NCI-H69 (cell line): ENCODE measurements at regions not wholly inside any gene's neighbourhood (a gene's known extent, or its start where the extent isn't known, plus 50 kb on each side); places are given as distances from the start of the nearest gene placed in this dataset.
"Not testable (repeated sequence)": the region's sequence is repeated elsewhere in the genome, so short reads cannot be mapped to it uniquely, and the experiment has no call there.

Experiments used
- DNase-seq: peaks from one replicate; lab custom pipeline; 2025; lab: John Stamatoyannopoulos, UW

GRCh38 chrX:122566401-122566800 is 617.7 kb upstream of the GRIA3 start:
- no peak for DNase-seq

DNA sequence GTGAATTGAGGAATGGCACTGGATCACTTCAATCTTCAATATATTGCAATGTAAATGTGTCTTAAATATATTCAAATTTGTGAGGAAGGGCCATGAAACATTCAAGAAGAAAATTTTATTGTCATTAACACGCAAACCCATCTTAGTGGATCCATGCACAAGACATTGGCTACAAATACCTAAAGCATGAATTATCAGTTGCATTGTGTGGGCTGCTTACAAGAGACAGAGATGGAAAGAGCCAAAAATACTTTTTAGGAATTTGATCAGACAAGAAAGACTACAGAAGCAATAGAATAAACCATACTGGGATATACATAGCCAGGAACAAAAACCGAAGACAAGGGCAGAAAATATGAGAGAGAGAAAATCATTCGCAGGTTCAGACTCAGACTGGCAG is 616.2 kb upstream of the GRIA3 start:
- DNase-seq = no peak

DNA sequence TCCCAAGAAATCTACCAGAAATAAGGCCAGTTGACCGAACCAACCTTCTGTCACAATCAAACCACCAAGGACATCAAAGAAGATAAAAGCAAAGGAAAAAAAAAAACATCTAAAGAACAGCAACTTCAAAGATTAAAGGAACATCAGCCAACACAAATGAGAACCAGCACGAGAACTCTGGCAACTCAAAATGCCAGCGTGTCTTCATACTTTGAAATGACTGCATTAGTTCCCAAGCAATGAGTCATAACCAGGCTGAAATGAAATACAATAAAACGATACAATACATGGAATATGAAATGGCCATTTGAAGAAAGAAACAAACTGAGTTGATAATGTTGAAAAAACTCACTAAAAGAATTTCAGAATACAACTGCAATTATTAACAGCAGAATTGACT is 611.6 kb upstream of the GRIA3 start:
- no peak for DNase-seq

DNA sequence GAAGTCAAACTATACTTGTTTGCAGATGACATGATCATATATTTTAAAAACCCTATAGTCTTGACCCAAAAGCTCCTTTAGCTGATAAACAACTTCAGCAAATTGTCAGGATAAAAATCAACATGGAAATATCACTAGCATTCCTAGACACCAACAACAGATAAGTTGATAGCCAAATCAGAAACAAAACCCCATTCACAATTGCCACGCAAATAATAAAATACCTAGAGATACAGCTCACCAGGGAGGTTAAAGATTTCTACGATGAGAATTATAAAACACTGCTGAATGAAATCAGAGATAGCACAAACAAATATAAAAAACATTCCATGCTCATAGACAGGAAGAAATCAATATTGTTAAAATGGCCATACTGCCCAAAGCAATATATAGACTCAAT is 605.0 kb upstream of the GRIA3 start:
- no peak for DNase-seq

DNA sequence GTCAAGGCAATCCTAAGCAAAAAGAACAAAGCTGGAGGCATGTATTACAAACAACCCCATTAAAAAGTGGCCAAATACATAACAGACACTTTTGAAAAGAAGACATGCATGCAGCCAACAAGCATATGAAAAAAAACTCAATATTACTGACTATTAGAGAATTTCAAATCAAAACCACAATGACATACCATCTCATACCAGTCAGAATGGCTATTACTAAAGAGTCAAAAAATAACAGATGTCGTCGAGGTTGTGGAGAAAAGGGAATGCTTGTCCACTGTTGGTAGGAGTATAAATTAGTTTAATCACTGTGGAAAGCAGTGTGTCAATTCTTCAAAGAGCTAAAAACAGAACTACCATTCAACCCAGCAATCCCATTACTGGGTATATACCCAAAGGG is 604.6 kb upstream of the GRIA3 start:
- no peak for DNase-seq

GRCh38 chrX:122582280-122582974 is 601.7 kb upstream of the GRIA3 start:
- peak; percentile 17 for DNase-seq

GRCh38 chrX:122582975-122583305 is 601.1 kb upstream of the GRIA3 start:
- DNase-seq = no peak

DNA sequence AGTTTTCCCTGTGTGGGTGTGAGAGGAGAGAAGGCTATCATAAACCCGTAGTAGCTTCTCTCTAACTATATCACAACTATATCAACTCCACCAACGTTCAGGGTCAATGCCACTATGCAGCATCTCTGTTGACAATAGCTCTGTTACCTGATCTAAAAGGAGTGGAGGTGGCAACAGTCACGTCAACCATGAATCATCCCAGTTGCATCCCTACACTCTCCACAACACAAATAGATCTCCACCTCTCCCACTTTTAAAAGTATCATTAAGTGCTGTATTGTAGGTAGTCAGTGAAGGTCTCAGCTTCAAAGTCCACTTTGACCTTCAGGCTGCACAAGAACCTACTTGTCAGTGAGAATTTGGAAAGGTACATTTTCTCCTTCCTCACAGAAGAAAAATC is 600.5 kb upstream of the GRIA3 start:
- DNase-seq = no peak

- no peak for DNase-seq
These were observed 599.1 kb upstream of the GRIA3 start for GRCh38 chrX:122584981-122585380.

DNA sequence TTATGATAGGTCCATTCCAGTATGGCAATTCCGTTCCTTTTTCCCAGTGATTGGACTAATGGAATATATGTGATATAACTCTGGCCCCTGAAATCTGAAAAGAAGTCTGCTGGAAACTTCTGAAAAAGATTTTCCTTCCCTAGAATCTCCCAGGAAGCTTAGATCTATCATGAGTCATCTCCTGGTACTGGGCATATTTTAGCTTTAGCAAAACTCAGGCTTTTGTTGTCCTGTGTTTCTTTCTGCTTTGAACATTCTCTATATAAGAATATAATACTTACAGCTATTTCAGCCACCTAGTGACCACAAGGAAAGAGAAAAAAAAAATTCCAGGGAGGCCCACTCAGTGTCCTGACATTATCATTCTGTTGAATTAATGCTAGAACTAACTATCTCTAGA is 597.2 kb upstream of the GRIA3 start:
- DNase-seq = no peak

DNA sequence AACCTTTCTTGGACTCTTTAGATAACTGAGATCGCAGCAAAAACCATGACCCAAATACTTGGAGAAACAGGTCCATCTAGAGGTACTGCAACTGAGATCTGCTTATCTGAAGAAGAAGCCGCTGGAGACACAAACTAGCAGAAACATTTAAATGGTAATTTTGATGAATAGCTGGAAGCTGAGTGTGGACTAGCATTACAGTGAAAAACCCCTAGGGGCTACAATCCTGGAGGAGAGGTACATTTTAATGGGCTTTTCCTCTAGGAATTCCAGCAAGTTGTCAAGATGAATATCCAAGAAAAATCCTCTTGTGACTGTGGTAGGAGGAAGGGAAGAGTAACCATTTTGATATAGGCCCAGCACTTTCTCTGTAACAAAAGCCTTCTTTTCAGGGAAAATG is 592.5 kb upstream of the GRIA3 start:
- no peak for DNase-seq

DNA sequence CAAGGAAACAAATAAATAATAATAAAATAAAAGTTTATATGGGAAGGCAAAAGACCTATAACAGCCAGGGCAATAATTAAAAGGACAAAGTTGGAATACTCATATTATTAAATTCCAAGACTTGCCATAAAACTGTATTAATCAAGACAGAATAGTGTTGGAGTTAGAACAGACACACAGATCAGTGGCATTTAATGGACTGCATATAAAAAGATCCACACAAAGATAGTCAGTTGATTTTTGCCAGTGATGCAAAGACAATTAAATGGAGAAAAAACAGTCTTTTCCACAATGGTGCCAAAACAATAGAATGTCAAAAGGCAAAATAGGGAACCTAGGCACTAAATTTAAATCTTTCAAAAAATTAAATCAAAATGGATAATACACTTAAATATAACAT is 587.1 kb upstream of the GRIA3 start:
- no peak for DNase-seq

GRCh38 chrX:122622795-122623194 is 561.3 kb upstream of the GRIA3 start:
- peak; percentile 86 for DNase-seq

DNA sequence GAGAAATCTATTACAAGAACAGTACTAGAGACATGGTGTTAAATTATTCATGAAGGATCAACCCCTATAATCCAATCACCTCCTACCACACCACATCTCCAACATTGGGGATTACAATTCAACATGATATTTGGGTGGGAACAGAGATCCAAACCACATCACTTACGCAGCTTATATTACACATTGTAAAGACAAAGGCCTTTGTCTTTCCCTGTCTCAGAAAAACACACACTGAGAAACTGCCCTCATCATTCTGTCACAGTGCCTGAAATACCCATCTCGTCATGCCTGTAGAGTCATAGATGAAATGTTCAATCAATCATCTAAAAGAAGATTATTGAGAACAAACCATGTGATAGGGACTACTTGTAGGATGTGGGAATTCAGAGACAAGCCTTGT is 558.8 kb upstream of the GRIA3 start:
- peak; percentile 18 for DNase-seq

- DNase-seq = no peak
These were observed 558.3 kb upstream of the GRIA3 start for GRCh38 chrX:122625821-122626220.

GRCh38 chrX:122626871-122627270 is 557.2 kb upstream of the GRIA3 start:
- no peak for DNase-seq

DNA sequence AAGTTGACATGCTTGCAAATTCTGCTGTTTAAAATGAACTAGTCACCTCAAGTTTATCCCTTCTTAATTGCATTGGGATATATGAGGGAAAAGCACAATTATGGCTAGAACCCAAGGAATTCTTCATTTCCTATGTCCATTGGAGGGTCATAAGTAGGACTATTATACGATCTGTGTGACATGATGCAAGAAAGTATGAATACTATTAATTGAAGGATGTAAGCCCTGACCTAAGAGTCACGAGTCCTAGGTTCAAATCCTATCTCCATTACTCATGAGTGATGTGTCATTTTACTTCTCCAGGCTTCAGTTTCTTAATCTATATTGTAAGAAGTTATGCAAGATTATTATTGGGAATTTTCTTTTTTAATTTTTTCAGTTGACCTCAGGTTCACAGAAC is 542.9 kb upstream of the GRIA3 start:
- no peak for DNase-seq

DNA sequence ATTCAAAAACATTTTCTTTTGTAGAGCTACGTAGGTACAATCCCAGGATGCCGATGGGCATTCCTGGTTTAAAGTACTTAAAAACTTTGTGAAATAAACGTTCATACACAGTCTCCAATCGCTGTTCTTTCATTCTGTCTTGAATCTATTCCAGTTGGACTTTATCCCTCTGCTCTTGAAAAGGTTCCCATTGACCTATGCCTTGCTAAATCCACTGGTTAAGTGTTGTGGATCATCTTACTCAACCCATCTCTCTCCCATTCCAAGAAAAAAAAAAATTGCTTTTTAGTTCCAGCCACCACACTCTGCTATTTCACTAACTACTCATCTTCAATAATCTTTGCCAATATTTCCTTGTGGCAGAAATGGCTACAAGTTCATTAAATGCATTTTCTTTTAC is 542.3 kb upstream of the GRIA3 start:
- no peak for DNase-seq

GRCh38 chrX:122655256-122655655 is 528.8 kb upstream of the GRIA3 start:
- not testable (repeated sequence) for DNase-seq

DNA sequence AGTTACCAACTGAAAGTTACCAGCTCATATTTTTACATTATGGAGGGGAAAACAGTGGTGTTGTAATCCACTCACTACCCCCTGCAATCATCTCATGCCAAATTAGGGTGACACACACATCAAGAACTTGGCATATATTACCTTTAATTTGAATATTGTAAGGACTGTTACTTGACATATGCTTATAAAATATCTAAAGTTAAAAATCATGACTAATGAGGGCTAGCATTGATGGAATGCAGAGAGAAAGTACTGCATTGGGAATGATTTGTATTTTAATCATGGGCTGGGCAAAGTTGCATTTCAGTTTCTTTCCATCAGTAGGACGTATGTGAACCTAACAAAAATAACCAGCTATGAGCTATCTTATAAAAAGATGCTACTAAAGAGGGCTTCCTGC is 517.5 kb upstream of the GRIA3 start:
- DNase-seq = no peak

DNA sequence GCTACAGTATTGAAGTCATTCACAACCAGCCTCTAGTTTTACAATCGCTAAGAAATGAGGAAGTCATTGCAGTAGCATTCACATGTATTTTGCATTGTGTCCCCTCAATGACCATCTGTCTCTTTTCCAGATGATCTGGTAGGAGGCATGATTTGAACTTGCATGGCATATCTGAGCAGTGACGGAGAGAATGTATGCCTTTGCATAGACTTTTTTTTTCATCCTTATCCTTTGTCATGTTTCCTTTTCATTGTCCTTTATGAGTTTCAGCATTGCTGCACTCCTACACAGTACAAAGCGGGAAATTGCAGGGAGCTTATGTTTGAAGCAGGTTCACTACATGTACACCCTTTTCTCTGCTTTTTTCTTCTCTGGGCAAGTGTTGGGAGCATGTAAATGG is 516.4 kb upstream of the GRIA3 start:
- no peak for DNase-seq

GRCh38 chrX:122703762-122704161 is 480.3 kb upstream of the GRIA3 start:
- DNase-seq = no peak

- DNase-seq = peak; percentile 2
These were observed 444.3 kb upstream of the GRIA3 start for GRCh38 chrX:122739770-122740169.

DNA sequence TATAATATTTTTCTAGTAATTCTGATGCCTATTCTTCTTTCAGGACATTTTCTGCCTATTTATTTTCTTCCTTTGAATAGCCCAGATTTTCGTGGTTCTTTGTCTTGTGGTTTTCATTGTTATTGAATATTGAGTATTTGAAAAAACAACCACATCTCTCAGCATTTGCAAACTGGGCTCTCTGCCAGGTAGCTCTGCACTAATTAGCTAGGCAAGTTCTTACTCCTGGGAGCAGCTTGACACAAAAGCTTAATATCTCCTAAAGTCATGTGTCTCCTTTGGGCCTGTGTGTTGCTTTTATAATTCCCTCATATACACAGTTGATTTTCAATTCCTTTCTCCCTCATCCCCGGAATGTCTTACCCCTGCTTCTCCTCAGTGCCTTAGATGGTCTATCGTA is 413.5 kb upstream of the GRIA3 start:
- peak; percentile 60 for DNase-seq

- no peak for DNase-seq
These were observed 412.1 kb upstream of the GRIA3 start for GRCh38 chrX:122771933-122772332.
